ENCODE measurements at regions not wholly inside any gene's neighbourhood (a gene's known extent, or its start where the extent isn't known, plus 50 kb on each side); places are given as distances from the start of the nearest gene placed in this dataset.

GRCh38 chr21:43323244-43324005 is 103.5 kb downstream of the SIK1 start:
- Mint-ChIP-seq H3K4me3 (no peak overlapping the region), H3K27me3 (ENCODE audit: low read depth) (peaks cover 5% of the 10 kb centered on the region), H3K36me3 (ENCODE audit: insufficient read depth in 2 of 2) (no peaks in the 10 kb centered on the region), H3K27ac (no peak overlapping the region), H3K4me1 (ENCODE audit: low read depth) (peaks cover 6% of the 10 kb centered on the region), H3K9me3 (peaks cover 0 to under 1% of the 10 kb centered on the region in 2 donors)
- ATAC-seq (replicated peaks in 1 of 2) = no peak
- no peak for DNase-seq

GRCh38 chr21:43322805-43323204 is 104.1 kb downstream of the SIK1 start:
- no peak overlapping the region for H3K27ac Mint-ChIP-seq
- ATAC-seq (replicated peaks in 1 of 2) = no peak
- peaks cover 0 to 1% of the 10 kb centered on the region in 2 donors for H3K9me3 Mint-ChIP-seq
- no peak overlapping the region for H3K4me3 Mint-ChIP-seq
- H3K36me3 Mint-ChIP-seq (ENCODE audit: insufficient read depth in 2 of 2) = no peaks in the 10 kb centered on the region
- peaks cover 6% of the 10 kb centered on the region for H3K4me1 Mint-ChIP-seq (ENCODE audit: low read depth)
- no peak for DNase-seq
- H3K27me3 Mint-ChIP-seq (ENCODE audit: low read depth) = peaks cover 5% of the 10 kb centered on the region

GRCh38 chr21:43322311-43322710 is 104.6 kb downstream of the SIK1 start:
- Mint-ChIP-seq H3K9me3 (peaks cover 0 to 1% of the 10 kb centered on the region in 2 donors), H3K27ac (no peak overlapping the region), H3K4me1 (ENCODE audit: low read depth) (peaks cover 6% of the 10 kb centered on the region), H3K27me3 (ENCODE audit: low read depth) (peaks cover 5% of the 10 kb centered on the region), H3K36me3 (ENCODE audit: insufficient read depth in 2 of 2) (peaks cover 0 to 2% of the 10 kb centered on the region in 2 donors), H3K4me3 (no peak overlapping the region)
- DNase-seq (no peak), ATAC-seq (replicated peaks in 1 of 2) (no peak)

GRCh38 chr21:43321611-43322010 is 105.3 kb downstream of the SIK1 start:
- Mint-ChIP-seq H3K9me3 (peaks cover 0 to 1% of the 10 kb centered on the region in 2 donors), H3K27ac (no peak overlapping the region), H3K27me3 (ENCODE audit: low read depth) (peaks cover under 1% of the 10 kb centered on the region), H3K4me1 (ENCODE audit: low read depth) (peaks cover 6% of the 10 kb centered on the region), H3K36me3 (ENCODE audit: insufficient read depth in 2 of 2) (peaks cover 0 to 2% of the 10 kb centered on the region in 2 donors), H3K4me3 (no peak overlapping the region)
- no peak for DNase-seq
- no peak for ATAC-seq (replicated peaks in 1 of 2)

- no peak for DNase-seq
- H3K9me3 Mint-ChIP-seq = peaks cover 0 to 1% of the 10 kb centered on the region in 2 donors
- H3K36me3 Mint-ChIP-seq (ENCODE audit: insufficient read depth in 2 of 2) = peaks cover 0 to 2% of the 10 kb centered on the region in 2 donors
- H3K27me3 Mint-ChIP-seq (ENCODE audit: low read depth) = no peaks in the 10 kb centered on the region
- no peak overlapping the region for H3K27ac Mint-ChIP-seq
- peaks cover 2% of the 10 kb centered on the region for H3K4me1 Mint-ChIP-seq (ENCODE audit: low read depth)
- no peak for ATAC-seq (replicated peaks in 1 of 2)
- H3K4me3 Mint-ChIP-seq = no peak overlapping the region
Measured at GRCh38 chr21:43321111-43321510, 105.8 kb downstream of the SIK1 start.

- H3K4me3 Mint-ChIP-seq = no peak overlapping the region
- peaks cover 0 to 2% of the 10 kb centered on the region in 2 donors for H3K36me3 Mint-ChIP-seq (ENCODE audit: insufficient read depth in 2 of 2)
- H3K27ac Mint-ChIP-seq = no peak overlapping the region
- H3K27me3 Mint-ChIP-seq (ENCODE audit: low read depth) = no peaks in the 10 kb centered on the region
- H3K4me1 Mint-ChIP-seq (ENCODE audit: low read depth) = no peaks in the 10 kb centered on the region
- peaks cover 0 to 1% of the 10 kb centered on the region in 2 donors for H3K9me3 Mint-ChIP-seq
- ATAC-seq (replicated peaks in 1 of 2) (no peak), DNase-seq (no peak)
Measured at GRCh38 chr21:43320526-43320925, 106.4 kb downstream of the SIK1 start.

- DNase-seq (no peak), ATAC-seq (replicated peaks in 1 of 2) (no peak)
- H3K9me3 Mint-ChIP-seq = peaks cover 0 to 1% of the 10 kb centered on the region in 2 donors
- H3K27ac Mint-ChIP-seq = no peak overlapping the region
- H3K4me1 Mint-ChIP-seq (ENCODE audit: low read depth) = no peaks in the 10 kb centered on the region
- peaks cover 0 to 2% of the 10 kb centered on the region in 2 donors for H3K36me3 Mint-ChIP-seq (ENCODE audit: insufficient read depth in 2 of 2)
- H3K4me3 Mint-ChIP-seq = no peak overlapping the region
- H3K27me3 Mint-ChIP-seq (ENCODE audit: low read depth) = no peaks in the 10 kb centered on the region
Measured at GRCh38 chr21:43318841-43319781, 107.8 kb downstream of the SIK1 start.

GRCh38 chr21:43318368-43318767 is 108.6 kb downstream of the SIK1 start:
- Mint-ChIP-seq H3K36me3 (ENCODE audit: insufficient read depth in 2 of 2) (peaks cover 0 to 2% of the 10 kb centered on the region in 2 donors), H3K9me3 (peaks cover 0 to 1% of the 10 kb centered on the region in 2 donors), H3K4me1 (ENCODE audit: low read depth) (no peaks in the 10 kb centered on the region), H3K4me3 (no peak overlapping the region), H3K27me3 (ENCODE audit: low read depth) (no peaks in the 10 kb centered on the region), H3K27ac (no peak overlapping the region)
- ATAC-seq (replicated peaks in 1 of 2) (no peak), DNase-seq (no peak)

- H3K36me3 Mint-ChIP-seq (ENCODE audit: insufficient read depth in 2 of 2) = peaks cover 0 to 2% of the 10 kb centered on the region in 2 donors
- no peaks in the 10 kb centered on the region for H3K4me1 Mint-ChIP-seq (ENCODE audit: low read depth)
- H3K9me3 Mint-ChIP-seq = peaks cover 0 to 1% of the 10 kb centered on the region in 2 donors
- DNase-seq (no peak), ATAC-seq (replicated peaks in 1 of 2) (no peak)
- H3K27me3 Mint-ChIP-seq (ENCODE audit: low read depth) = no peaks in the 10 kb centered on the region
- H3K4me3 Mint-ChIP-seq = no peak overlapping the region
- no peak overlapping the region for H3K27ac Mint-ChIP-seq
Measured at GRCh38 chr21:43317959-43318358, 109.0 kb downstream of the SIK1 start.

GRCh38 chr21:43317254-43317748 is 109.6 kb downstream of the SIK1 start:
- ATAC-seq (replicated peaks in 1 of 2) (no peak), DNase-seq (no peak)
- Mint-ChIP-seq H3K36me3 (ENCODE audit: insufficient read depth in 2 of 2) (peaks cover 0 to 2% of the 10 kb centered on the region in 2 donors), H3K4me3 (no peak overlapping the region), H3K27me3 (ENCODE audit: low read depth) (no peaks in the 10 kb centered on the region), H3K27ac (no peak overlapping the region), H3K9me3 (peaks cover 0 to 1% of the 10 kb centered on the region in 2 donors), H3K4me1 (ENCODE audit: low read depth) (no peaks in the 10 kb centered on the region)

- H3K27me3 Mint-ChIP-seq (ENCODE audit: low read depth) = no peaks in the 10 kb centered on the region
- no peak overlapping the region for H3K4me3 Mint-ChIP-seq
- no peak overlapping the region for H3K27ac Mint-ChIP-seq
- ATAC-seq (replicated peaks in 1 of 2) = no peak
- H3K4me1 Mint-ChIP-seq (ENCODE audit: low read depth) = no peaks in the 10 kb centered on the region
- H3K36me3 Mint-ChIP-seq (ENCODE audit: insufficient read depth in 2 of 2) = peaks cover 0 to 2% of the 10 kb centered on the region in 2 donors
- H3K9me3 Mint-ChIP-seq = peaks cover 0 to 1% of the 10 kb centered on the region in 2 donors
- no peak for DNase-seq
Measured at GRCh38 chr21:43316156-43316845, 110.6 kb downstream of the SIK1 start.

- DNase-seq (no peak), ATAC-seq (replicated peaks in 1 of 2) (no peak)
- H3K27me3 Mint-ChIP-seq (ENCODE audit: low read depth) = no peaks in the 10 kb centered on the region
- peaks cover 0 to 2% of the 10 kb centered on the region in 2 donors for H3K36me3 Mint-ChIP-seq (ENCODE audit: insufficient read depth in 2 of 2)
- H3K9me3 Mint-ChIP-seq = peaks cover 0 to 1% of the 10 kb centered on the region in 2 donors
- H3K4me1 Mint-ChIP-seq (ENCODE audit: low read depth) = no peaks in the 10 kb centered on the region
- H3K4me3 Mint-ChIP-seq = no peak overlapping the region
- H3K27ac Mint-ChIP-seq = peak overlapping the region; percentile 32
Measured at GRCh38 chr21:43315244-43316137, 111.4 kb downstream of the SIK1 start.
